ENCODE measurements at regions not wholly inside any gene's neighbourhood (a gene's known extent, or its start where the extent isn't known, plus 50 kb on each side); places are given as distances from the start of the nearest gene placed in this dataset.

DNA sequence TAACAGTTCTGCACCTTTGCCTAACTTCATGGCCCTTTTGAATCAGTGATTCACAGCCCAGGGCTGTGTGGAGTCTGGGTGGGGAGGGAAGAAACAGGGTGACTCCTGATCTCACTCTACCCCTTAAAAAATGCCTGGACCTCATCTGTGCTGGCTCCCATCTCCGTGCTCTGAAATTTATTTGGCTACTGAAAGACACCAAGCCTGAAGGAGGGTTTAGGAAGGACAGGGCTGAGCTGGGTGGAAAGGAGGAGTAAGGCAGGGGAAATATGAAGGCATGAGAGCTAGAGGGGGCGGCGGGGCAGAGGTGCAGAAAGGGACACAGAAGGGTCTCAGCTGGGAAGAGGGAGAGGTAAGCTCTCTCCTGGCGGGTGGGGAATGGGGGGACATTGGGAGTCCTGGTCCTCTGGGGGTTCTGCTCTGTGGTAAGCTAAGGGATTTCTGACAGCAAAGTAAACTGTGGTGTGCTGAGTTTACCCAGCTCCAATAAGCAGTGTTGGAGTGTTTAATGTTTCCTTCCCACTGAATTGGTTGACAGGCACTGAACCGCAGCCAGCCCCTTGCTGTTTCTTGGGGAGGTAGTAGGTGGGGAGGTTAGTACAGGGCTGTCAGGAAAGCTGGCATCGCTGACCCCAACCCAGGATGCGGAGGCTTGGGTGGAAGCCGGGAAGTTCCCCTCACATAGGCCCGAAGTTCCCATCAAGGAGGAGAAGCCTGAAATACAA lies 71.1 kb downstream of the RPUSD4 start:
- TF ChIP-seq, protein P1, sequence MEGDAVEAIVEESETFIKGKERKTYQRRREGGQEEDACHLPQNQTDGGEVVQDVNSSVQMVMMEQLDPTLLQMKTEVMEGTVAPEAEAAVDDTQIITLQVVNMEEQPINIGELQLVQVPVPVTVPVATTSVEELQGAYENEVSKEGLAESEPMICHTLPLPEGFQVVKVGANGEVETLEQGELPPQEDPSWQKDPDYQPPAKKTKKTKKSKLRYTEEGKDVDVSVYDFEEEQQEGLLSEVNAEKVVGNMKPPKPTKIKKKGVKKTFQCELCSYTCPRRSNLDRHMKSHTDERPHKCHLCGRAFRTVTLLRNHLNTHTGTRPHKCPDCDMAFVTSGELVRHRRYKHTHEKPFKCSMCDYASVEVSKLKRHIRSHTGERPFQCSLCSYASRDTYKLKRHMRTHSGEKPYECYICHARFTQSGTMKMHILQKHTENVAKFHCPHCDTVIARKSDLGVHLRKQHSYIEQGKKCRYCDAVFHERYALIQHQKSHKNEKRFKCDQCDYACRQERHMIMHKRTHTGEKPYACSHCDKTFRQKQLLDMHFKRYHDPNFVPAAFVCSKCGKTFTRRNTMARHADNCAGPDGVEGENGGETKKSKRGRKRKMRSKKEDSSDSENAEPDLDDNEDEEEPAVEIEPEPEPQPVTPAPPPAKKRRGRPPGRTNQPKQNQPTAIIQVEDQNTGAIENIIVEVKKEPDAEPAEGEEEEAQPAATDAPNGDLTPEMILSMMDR (IDR thresholded peaks at IDR 0.05), result no peak
- no peak for TF ChIP-seq ZFX (IDR thresholded peaks at IDR 0.05; ENCODE audit: borderline replicate concordance)
